ENCODE measurements at regions not wholly inside any gene's neighbourhood (a gene's known extent, or its start where the extent isn't known, plus 50 kb on each side); places are given as distances from the start of the nearest gene placed in this dataset.

- Histone ChIP-seq H3K9ac (ENCODE audit: low read length in 3 of 3) (no peak overlapping the region), H3K9me3 (ENCODE audit: control insufficient read depth in 2 of 3, insufficient read depth in 1 of 3, low read length in 3 of 3) (no peaks in the 10 kb centered on the region), H3K4me3 (ENCODE audit: low read length in 3 of 3) (no peak overlapping the region), H3K27ac (ENCODE audit: low read depth in 2 of 2, low read length in 2 of 2) (no peak overlapping the region), H3K36me3 (ENCODE audit: control insufficient read depth in 2 of 3, insufficient read depth in 3 of 3, low read length in 3 of 3) (no peaks in the 10 kb centered on the region), H3K27me3 (ENCODE audit: control insufficient read depth, insufficient read depth, low read length) (no peaks in the 10 kb centered on the region), H3K4me1 (ENCODE audit: control insufficient read depth in 2 of 3, insufficient read depth in 2 of 3, low read depth in 1 of 3, low read length in 3 of 3) (no peaks in the 10 kb centered on the region)
- TF ChIP-seq, protein P1, sequence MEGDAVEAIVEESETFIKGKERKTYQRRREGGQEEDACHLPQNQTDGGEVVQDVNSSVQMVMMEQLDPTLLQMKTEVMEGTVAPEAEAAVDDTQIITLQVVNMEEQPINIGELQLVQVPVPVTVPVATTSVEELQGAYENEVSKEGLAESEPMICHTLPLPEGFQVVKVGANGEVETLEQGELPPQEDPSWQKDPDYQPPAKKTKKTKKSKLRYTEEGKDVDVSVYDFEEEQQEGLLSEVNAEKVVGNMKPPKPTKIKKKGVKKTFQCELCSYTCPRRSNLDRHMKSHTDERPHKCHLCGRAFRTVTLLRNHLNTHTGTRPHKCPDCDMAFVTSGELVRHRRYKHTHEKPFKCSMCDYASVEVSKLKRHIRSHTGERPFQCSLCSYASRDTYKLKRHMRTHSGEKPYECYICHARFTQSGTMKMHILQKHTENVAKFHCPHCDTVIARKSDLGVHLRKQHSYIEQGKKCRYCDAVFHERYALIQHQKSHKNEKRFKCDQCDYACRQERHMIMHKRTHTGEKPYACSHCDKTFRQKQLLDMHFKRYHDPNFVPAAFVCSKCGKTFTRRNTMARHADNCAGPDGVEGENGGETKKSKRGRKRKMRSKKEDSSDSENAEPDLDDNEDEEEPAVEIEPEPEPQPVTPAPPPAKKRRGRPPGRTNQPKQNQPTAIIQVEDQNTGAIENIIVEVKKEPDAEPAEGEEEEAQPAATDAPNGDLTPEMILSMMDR (IDR thresholded peaks at IDR 0.05; ENCODE audit: borderline replicate concordance, extremely low read depth, insufficient read depth), result no peak
- FAIRE-seq, result no peak
- DNase-seq, result no peak
- intact Hi-C loops (cut with DNase I), result no loop called here
Observed at GRCh38 chr1:164433141-164433817, 125.7 kb upstream of the PBX1 start.

DNA sequence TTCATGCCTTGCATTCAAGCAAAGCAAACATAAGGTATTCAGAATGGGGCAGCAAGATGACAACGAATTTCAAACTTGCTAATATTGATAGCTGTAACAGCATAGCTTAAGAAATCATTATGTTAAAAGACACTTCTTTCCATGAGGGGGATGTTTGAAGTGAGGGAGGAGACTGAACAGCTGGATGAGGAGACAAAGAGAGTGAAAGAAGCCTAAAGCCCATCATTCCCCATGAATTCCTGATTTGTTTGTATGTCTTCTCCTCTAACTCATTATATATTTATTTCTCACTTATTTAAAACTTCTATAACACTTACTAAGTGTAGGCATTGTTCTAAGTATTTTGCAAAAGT is 125.2 kb upstream of the PBX1 start:
- DNase-seq, result no peak
- intact Hi-C loops (cut with DNase I), result no loop called here

DNA sequence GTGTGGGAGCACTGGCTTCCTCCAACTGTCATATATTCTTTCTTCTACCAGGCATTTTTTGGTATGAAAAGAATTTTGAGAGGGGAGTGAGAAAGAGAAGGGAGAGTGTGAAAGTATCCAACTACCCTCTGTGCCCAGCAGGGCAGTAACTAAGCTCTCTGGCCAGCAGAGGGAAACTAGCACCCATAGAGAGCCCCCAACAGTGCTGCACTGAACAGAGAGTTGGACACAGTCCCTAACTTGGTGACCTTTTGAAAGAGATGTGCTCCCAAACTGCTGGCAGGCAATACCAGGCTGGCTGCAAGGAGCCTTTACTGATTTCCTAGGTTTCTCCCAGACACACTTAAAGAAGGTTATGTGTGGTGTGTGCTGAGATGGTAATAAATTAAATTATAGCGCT is 118.8 kb upstream of the PBX1 start:
- Histone ChIP-seq H3K4me1 (ENCODE audit: control insufficient read depth in 2 of 3, insufficient read depth in 2 of 3, low read depth in 1 of 3, low read length in 3 of 3) (no peaks in the 10 kb centered on the region), H3K27me3 (ENCODE audit: control insufficient read depth, insufficient read depth, low read length) (no peaks in the 10 kb centered on the region), H3K27ac (ENCODE audit: low read depth in 2 of 2, low read length in 2 of 2) (no peak overlapping the region), H3K9me3 (ENCODE audit: control insufficient read depth in 2 of 3, insufficient read depth in 1 of 3, low read length in 3 of 3) (no peaks in the 10 kb centered on the region), H3K9ac (ENCODE audit: low read length in 3 of 3) (no peak overlapping the region), H3K4me3 (ENCODE audit: low read length in 3 of 3) (no peak overlapping the region), H3K36me3 (ENCODE audit: control insufficient read depth in 2 of 3, insufficient read depth in 3 of 3, low read length in 3 of 3) (no peaks in the 10 kb centered on the region)
- TF ChIP-seq, protein P1 (IDR thresholded peaks at IDR 0.05; ENCODE audit: borderline replicate concordance, extremely low read depth, insufficient read depth), result no peak
- intact Hi-C loops (cut with DNase I), result no loop called here
- no peak for FAIRE-seq
- peak in 4 of 5 donors; percentile 36 to 62 (median 43) for DNase-seq

More for the DNA sequence above, 125.2 kb upstream of the PBX1 start:
- Histone ChIP-seq H3K27me3 (ENCODE audit: control insufficient read depth, insufficient read depth, low read length) (no peaks in the 10 kb centered on the region), H3K9ac (ENCODE audit: low read length in 3 of 3) (no peak overlapping the region), H3K9me3 (ENCODE audit: control insufficient read depth in 2 of 3, insufficient read depth in 1 of 3, low read length in 3 of 3) (no peaks in the 10 kb centered on the region), H3K27ac (ENCODE audit: low read depth in 2 of 2, low read length in 2 of 2) (no peak overlapping the region), H3K36me3 (ENCODE audit: control insufficient read depth in 2 of 3, insufficient read depth in 3 of 3, low read length in 3 of 3) (no peaks in the 10 kb centered on the region), H3K4me1 (ENCODE audit: control insufficient read depth in 2 of 3, insufficient read depth in 2 of 3, low read depth in 1 of 3, low read length in 3 of 3) (no peaks in the 10 kb centered on the region), H3K4me3 (ENCODE audit: low read length in 3 of 3) (no peak overlapping the region)
- FAIRE-seq, result no peak
- TF ChIP-seq, protein P1 (IDR thresholded peaks at IDR 0.05; ENCODE audit: borderline replicate concordance, extremely low read depth, insufficient read depth), result no peak

DNA sequence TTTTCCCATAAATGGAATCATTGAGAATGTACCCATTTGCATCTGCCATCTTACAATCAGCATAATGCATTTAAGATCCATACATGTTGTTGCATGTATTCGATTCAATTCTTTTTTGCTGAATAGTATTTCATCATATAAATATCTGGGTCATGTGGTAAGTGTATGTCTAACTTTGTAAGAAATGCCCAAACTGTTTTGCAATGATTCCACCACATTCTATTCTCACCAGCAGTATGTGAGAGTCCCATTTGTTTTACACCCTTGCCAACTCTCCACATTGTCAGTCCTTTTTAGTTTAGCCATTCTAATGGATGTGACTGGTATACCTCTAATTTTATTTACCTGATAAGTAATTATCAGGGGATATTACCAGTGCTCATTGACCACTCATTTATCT is 115.8 kb upstream of the PBX1 start:
- FAIRE-seq, result no peak
- no peak for DNase-seq
- Histone ChIP-seq H3K9me3 (ENCODE audit: control insufficient read depth in 2 of 3, insufficient read depth in 1 of 3, low read length in 3 of 3) (no peaks in the 10 kb centered on the region), H3K27ac (ENCODE audit: low read depth in 2 of 2, low read length in 2 of 2) (no peak overlapping the region), H3K27me3 (ENCODE audit: control insufficient read depth, insufficient read depth, low read length) (no peaks in the 10 kb centered on the region), H3K4me1 (ENCODE audit: control insufficient read depth in 2 of 3, insufficient read depth in 2 of 3, low read depth in 1 of 3, low read length in 3 of 3) (no peaks in the 10 kb centered on the region), H3K4me3 (ENCODE audit: low read length in 3 of 3) (no peak overlapping the region), H3K36me3 (ENCODE audit: control insufficient read depth in 2 of 3, insufficient read depth in 3 of 3, low read length in 3 of 3) (no peaks in the 10 kb centered on the region), H3K9ac (ENCODE audit: low read length in 3 of 3) (no peak overlapping the region)
- TF ChIP-seq, protein P1 (IDR thresholded peaks at IDR 0.05; ENCODE audit: borderline replicate concordance, extremely low read depth, insufficient read depth), result no peak
- intact Hi-C loops (cut with DNase I), result no loop called here

Measured in kidney (tissue), 13 donors.